ENCODE measurements at regions not wholly inside any gene's neighbourhood (a gene's known extent, or its start where the extent isn't known, plus 50 kb on each side); places are given as distances from the start of the nearest gene placed in this dataset.

DNA sequence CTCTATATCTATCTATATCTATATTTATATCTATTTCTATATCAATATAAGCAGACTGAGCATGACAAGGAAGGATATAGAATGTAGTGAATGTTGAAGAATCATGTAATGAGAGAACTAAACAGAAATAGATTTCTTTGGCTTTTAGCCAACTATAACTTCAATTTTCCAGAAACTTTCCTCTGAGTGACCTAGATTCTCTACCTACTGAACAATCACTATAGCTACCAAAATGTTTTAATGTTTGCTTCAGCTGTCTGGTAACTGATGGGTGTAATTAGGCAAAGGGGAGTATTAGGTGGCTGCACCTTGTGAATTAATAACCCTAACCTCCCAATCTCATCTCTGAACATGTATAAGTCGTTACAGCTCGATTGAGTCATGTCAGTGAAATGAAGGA, 76.4 kb upstream of the ROBO1 start:
- TF ChIP-seq, protein P1, sequence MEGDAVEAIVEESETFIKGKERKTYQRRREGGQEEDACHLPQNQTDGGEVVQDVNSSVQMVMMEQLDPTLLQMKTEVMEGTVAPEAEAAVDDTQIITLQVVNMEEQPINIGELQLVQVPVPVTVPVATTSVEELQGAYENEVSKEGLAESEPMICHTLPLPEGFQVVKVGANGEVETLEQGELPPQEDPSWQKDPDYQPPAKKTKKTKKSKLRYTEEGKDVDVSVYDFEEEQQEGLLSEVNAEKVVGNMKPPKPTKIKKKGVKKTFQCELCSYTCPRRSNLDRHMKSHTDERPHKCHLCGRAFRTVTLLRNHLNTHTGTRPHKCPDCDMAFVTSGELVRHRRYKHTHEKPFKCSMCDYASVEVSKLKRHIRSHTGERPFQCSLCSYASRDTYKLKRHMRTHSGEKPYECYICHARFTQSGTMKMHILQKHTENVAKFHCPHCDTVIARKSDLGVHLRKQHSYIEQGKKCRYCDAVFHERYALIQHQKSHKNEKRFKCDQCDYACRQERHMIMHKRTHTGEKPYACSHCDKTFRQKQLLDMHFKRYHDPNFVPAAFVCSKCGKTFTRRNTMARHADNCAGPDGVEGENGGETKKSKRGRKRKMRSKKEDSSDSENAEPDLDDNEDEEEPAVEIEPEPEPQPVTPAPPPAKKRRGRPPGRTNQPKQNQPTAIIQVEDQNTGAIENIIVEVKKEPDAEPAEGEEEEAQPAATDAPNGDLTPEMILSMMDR (conservative IDR thresholded peaks at IDR 0.05; ENCODE audit: low read length): no peak
- no peak for TF ChIP-seq EZH2phosphoT487 (IDR thresholded peaks at IDR 0.05; ENCODE audit: borderline replicate concordance, low read depth, low read length)
